ENCODE measurements at regions not wholly inside any gene's neighbourhood (a gene's known extent, or its start where the extent isn't known, plus 50 kb on each side); places are given as distances from the start of the nearest gene placed in this dataset.

DNA sequence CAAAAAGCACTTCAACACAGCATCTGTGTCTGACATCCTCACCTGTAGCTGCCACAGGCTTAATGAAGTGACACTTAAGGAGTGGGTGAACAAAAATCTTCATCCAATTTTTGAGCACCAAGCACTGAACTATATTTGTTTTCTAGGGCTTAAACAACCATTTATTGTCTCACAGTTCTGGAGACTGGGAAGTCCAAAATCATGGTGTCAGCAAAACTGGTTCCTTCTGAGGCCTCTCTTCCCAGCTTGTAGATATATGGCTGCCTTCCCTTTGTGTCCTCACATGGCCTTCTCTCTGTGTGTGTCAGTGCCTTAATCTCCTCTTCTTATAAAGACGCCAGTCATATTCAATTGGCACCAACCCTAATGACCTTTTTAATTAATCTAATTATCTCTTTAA, 189.2 kb upstream of the CLNK start:
- TF ChIP-seq BHLHE40 (IDR thresholded peaks at IDR 0.05; ENCODE audit: borderline replicate concordance): no peak
- TF ChIP-seq FOXA1 (IDR thresholded peaks at IDR 0.05): no peak
- TF ChIP-seq LEF1 (IDR thresholded peaks at IDR 0.05; ENCODE audit: borderline replicate concordance): no peak
- TF ChIP-seq L3MBTL2 (conservative IDR thresholded peaks at IDR 0.05): no peak
- TF ChIP-seq HDGF (IDR thresholded peaks at IDR 0.05; ENCODE audit: borderline replicate concordance): no peak
- TF ChIP-seq FOXM1 (IDR thresholded peaks at IDR 0.05; ENCODE audit: borderline replicate concordance): no peak
- TF ChIP-seq SP1 (IDR thresholded peaks at IDR 0.05): no peak
- no peak for TF ChIP-seq ARNT (IDR thresholded peaks at IDR 0.05)

All from HEK293T (cell line).